SK-N-SH (cell line): ENCODE measurements at regions not wholly inside any gene's neighbourhood (a gene's known extent, or its start where the extent isn't known, plus 50 kb on each side); places are given as distances from the start of the nearest gene placed in this dataset.

Source experiments
- EP300 ChIP-seq, 2 experiments: IDR thresholded peaks; 2 replicates each; pipeline versions ENCODE4 v1.4.0 to v1.6.1; 2012; ENCODE audit warnings: borderline replicate concordance in 1 of 2, low read depth in 1 of 2, low read length in 1 of 2
- FOXM1 ChIP-seq: IDR thresholded peaks from 2 replicates; pipeline ENCODE4 v1.4.0; 2012; ENCODE audit warnings: low read depth, mild to moderate bottlenecking
- GATA2 ChIP-seq: sonication (generic); formaldehyde crosslinking; IDR thresholded peaks from 2 replicates; pipeline ENCODE4 v1.5.0; 2020; ENCODE audit warnings: mild to moderate bottlenecking, missing genetic modification reagents
- PBX3 ChIP-seq: IDR thresholded peaks from 2 replicates; pipeline ENCODE4; 2012
- RCOR1 ChIP-seq: fragments of 150-350 bp; IDR thresholded peaks from 2 replicates; pipeline ENCODE4 v1.6.1; 2017; ENCODE audit warnings: antibody characterized with exemption, low read length
- SIN3A ChIP-seq: IDR thresholded peaks from 2 replicates; pipeline ENCODE4 v1.6.1; 2012; ENCODE audit warnings: low read depth, mild to moderate bottlenecking, low read length, moderate library complexity, borderline replicate concordance
- TAF1 ChIP-seq: IDR thresholded peaks from 2 replicates; pipeline ENCODE4 v1.6.1; 2012; ENCODE audit warnings: low read depth, mild to moderate bottlenecking, low read length, moderate library complexity, borderline replicate concordance
- TF ChIP-seq, protein P1 (sequence below): fragments of 150-350 bp; IDR thresholded peaks from 2 replicates; pipeline ENCODE4 v1.6.1; 2016; ENCODE audit warnings: mild to moderate bottlenecking, low read depth, low read length
- TF ChIP-seq, protein P2 (sequence below): fragments of 200-600 bp; sonication (generic); IDR thresholded peaks from 2 replicates; pipeline ENCODE4 v1.6.1; 2017; ENCODE audit warnings: antibody characterized with exemption, mild to moderate bottlenecking, moderate library complexity
- TF ChIP-seq, protein P3 (sequence below): IDR thresholded peaks from 2 replicates; pipeline ENCODE4 v1.4.0; 2012; ENCODE audit warnings: low read depth

- TF ChIP-seq GATA2 (CRISPR knock-in tag) (no peak), TAF1 (no peak), EP300 (IDR thresholded peaks at IDR 0.05; ENCODE audit: borderline replicate concordance in 1 of 2, low read depth in 1 of 2, low read length in 1 of 2) (no peak), RCOR1 (no peak), SIN3A (no peak), FOXM1 (no peak), PBX3 (no peak)
- TF ChIP-seq, protein P1, sequence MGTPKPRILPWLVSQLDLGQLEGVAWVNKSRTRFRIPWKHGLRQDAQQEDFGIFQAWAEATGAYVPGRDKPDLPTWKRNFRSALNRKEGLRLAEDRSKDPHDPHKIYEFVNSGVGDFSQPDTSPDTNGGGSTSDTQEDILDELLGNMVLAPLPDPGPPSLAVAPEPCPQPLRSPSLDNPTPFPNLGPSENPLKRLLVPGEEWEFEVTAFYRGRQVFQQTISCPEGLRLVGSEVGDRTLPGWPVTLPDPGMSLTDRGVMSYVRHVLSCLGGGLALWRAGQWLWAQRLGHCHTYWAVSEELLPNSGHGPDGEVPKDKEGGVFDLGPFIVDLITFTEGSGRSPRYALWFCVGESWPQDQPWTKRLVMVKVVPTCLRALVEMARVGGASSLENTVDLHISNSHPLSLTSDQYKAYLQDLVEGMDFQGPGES, result no peak
- TF ChIP-seq, protein P2, sequence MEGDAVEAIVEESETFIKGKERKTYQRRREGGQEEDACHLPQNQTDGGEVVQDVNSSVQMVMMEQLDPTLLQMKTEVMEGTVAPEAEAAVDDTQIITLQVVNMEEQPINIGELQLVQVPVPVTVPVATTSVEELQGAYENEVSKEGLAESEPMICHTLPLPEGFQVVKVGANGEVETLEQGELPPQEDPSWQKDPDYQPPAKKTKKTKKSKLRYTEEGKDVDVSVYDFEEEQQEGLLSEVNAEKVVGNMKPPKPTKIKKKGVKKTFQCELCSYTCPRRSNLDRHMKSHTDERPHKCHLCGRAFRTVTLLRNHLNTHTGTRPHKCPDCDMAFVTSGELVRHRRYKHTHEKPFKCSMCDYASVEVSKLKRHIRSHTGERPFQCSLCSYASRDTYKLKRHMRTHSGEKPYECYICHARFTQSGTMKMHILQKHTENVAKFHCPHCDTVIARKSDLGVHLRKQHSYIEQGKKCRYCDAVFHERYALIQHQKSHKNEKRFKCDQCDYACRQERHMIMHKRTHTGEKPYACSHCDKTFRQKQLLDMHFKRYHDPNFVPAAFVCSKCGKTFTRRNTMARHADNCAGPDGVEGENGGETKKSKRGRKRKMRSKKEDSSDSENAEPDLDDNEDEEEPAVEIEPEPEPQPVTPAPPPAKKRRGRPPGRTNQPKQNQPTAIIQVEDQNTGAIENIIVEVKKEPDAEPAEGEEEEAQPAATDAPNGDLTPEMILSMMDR, result no peak
- TF ChIP-seq, protein P3, sequence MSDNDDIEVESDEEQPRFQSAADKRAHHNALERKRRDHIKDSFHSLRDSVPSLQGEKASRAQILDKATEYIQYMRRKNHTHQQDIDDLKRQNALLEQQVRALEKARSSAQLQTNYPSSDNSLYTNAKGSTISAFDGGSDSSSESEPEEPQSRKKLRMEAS, result no peak
These were observed 113.4 kb upstream of the RAB4A start for GRCh38 chr1:229157480-229157879.
